OCI-LY3 (cell line): ENCODE measurements at regions not wholly inside any gene's neighbourhood (a gene's known extent, or its start where the extent isn't known, plus 50 kb on each side); places are given as distances from the start of the nearest gene placed in this dataset.

ENCODE experiments used
- CTCF ChIP-seq: fragments of 200-600, 300-600 bp; sonication (generic); IDR thresholded peaks from 2 replicates; pipeline ENCODE4 v1.5.1; 2014; ENCODE audit warnings: antibody characterized with exemption, low read length, low read depth
- EZH2phosphoT487 ChIP-seq: fragments of 200-600 bp; shearing (Covaris generic); IDR thresholded peaks from 2 replicates; pipeline ENCODE4 v1.6.1; 2018; ENCODE audit warnings: antibody characterized with exemption, mixed run types, low read depth

GRCh38 chr12:114974826-114975639, 291.1 kb upstream of the TBX3 start:
- TF ChIP-seq CTCF (no peak), EZH2phosphoT487 (no peak)
